ENCODE measurements at regions not wholly inside any gene's neighbourhood (a gene's known extent, or its start where the extent isn't known, plus 50 kb on each side); places are given as distances from the start of the nearest gene placed in this dataset.

GRCh38 chr3:18593231-18593630, 168.1 kb upstream of the SATB1 start:
- ChIA-PET CTCF (no interaction called here), POLR2A (no interaction called here)
- TF ChIP-seq CTCF (IDR thresholded peaks at IDR 0.05; ENCODE audit: insufficient read depth, low read length, missing control alignments), result no peak
- DNase-seq (ENCODE audit: low read depth, low spot score), result no peak
- no peak overlapping the region for H3K4me3 ChIP-seq (ENCODE audit: low read depth, low read length)

- H3K4me3 ChIP-seq (ENCODE audit: low read depth, low read length), result no peak overlapping the region
- TF ChIP-seq CTCF (IDR thresholded peaks at IDR 0.05; ENCODE audit: insufficient read depth, low read length, missing control alignments), result no peak
- DNase-seq (ENCODE audit: low read depth, low spot score), result no peak
- ChIA-PET POLR2A (no interaction called here), CTCF (no interaction called here)
These were observed 166.0 kb upstream of the SATB1 start for GRCh38 chr3:18591120-18591519.

- no peak overlapping the region for H3K4me3 ChIP-seq (ENCODE audit: low read depth, low read length)
- TF ChIP-seq CTCF (IDR thresholded peaks at IDR 0.05; ENCODE audit: insufficient read depth, low read length, missing control alignments), result no peak
- no peak for DNase-seq (ENCODE audit: low read depth, low spot score)
- CTCF ChIA-PET, result no interaction called here
- POLR2A ChIA-PET, result no interaction called here
These were observed 160.9 kb upstream of the SATB1 start for GRCh38 chr3:18586076-18586475.

GRCh38 chr3:18585004-18585968, 160.1 kb upstream of the SATB1 start:
- ChIA-PET POLR2A (no interaction called here), CTCF (no interaction called here)
- DNase-seq (ENCODE audit: low read depth, low spot score), result no peak
- TF ChIP-seq CTCF (IDR thresholded peaks at IDR 0.05; ENCODE audit: insufficient read depth, low read length, missing control alignments), result no peak
- no peak overlapping the region for H3K4me3 ChIP-seq (ENCODE audit: low read depth, low read length)

GRCh38 chr3:18580268-18580667, 155.1 kb upstream of the SATB1 start:
- no peak for TF ChIP-seq CTCF (IDR thresholded peaks at IDR 0.05; ENCODE audit: insufficient read depth, low read length, missing control alignments)
- no peak for DNase-seq (ENCODE audit: low read depth, low spot score)
- CTCF ChIA-PET, result no interaction called here
- no peak overlapping the region for H3K4me3 ChIP-seq (ENCODE audit: low read depth, low read length)
- POLR2A ChIA-PET, result no interaction called here

GRCh38 chr3:18579661-18580060, 154.5 kb upstream of the SATB1 start:
- no peak for DNase-seq (ENCODE audit: low read depth, low spot score)
- POLR2A ChIA-PET, result no interaction called here
- CTCF ChIA-PET, result no interaction called here

More at GRCh38 chr3:18579661-18580060, 154.5 kb upstream of the SATB1 start:
- H3K4me3 ChIP-seq (ENCODE audit: low read depth, low read length), result no peak overlapping the region
- no peak for TF ChIP-seq CTCF (IDR thresholded peaks at IDR 0.05; ENCODE audit: insufficient read depth, low read length, missing control alignments)

Data from AG04449 (cell line).